HG03378 (cell line): ENCODE measurements at regions not wholly inside any gene's neighbourhood (a gene's known extent, or its start where the extent isn't known, plus 50 kb on each side); places are given as distances from the start of the nearest gene placed in this dataset.
"Not testable (repeated sequence)": the region's sequence is repeated elsewhere in the genome, so short reads cannot be mapped to it uniquely, and the experiment has no call there.

ENCODE experiments used
- ATAC-seq: cut with Tn5 transposase; IDR thresholded peaks from one replicate; pipeline ENCODE4 v1.9.1; 2021; ENCODE audit warnings: mild to moderate bottlenecking, moderate library complexity; ENCODE audit not compliant: unreplicated experiment

- no peak for ATAC-seq
These were observed 443.1 kb upstream of the FMR1 start for GRCh38 chrX:147468600-147468999.

- ATAC-seq = no peak
These were observed 435.7 kb upstream of the FMR1 start for GRCh38 chrX:147476008-147476407.

DNA sequence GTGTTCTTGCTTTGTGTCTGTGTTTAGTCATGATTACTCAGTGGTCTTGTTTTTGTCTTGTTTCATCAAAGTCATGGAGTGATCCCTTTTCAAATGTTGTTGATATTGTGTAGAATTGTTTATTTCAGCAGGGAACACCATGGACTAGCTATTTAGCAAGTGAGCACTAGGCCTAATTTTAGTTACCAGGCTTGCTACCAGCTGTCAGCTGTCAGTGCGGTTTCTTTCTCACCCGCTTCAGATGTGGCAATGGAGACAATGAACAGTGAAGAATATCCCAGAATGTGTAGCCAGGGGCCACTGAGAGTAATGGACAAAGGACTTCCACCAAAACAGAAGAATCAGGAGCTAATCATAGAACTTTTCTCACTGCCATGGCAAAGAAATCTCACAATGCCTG is 432.8 kb upstream of the FMR1 start:
- ATAC-seq = no peak

- ATAC-seq = no peak
These were observed 426.5 kb upstream of the FMR1 start for GRCh38 chrX:147485207-147485606.

DNA sequence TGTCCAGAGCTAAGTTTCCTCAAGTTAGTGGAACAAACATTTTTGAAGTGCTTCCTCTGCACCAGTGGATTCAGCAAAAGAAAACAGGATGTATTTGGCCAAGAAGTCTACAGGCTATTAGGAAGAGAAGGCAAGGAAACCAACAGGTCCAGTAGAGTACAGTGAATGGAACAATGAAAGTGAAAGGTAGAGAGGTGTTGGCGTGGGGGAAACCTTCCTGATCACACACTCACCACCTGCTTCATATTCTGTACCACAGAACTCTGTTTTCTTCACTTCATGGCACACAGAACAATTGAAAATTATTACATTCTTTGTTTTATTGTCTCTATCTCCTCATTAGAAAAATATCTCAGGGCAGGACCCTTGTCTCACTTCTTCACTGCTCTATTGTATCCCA is 417.4 kb upstream of the FMR1 start:
- ATAC-seq = no peak

DNA sequence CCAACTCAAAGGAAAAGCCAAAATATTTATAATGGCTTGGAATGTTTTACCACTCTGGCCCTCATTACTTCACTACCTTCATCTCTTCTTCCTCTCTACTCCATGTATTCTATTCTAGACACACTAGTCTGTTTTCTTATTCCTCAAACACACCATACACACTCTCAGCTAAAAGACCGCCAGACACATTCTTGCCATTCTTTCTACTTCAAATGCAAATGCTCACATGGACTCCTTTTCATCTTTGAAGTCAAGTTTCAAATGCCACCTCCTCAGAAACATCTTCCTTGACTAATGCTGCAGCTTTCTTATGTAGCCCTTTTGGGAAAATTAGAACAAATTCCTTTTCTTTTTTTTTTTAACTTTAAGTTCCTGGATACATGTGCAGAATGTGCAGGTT is 412.9 kb upstream of the FMR1 start:
- ATAC-seq = no peak

DNA sequence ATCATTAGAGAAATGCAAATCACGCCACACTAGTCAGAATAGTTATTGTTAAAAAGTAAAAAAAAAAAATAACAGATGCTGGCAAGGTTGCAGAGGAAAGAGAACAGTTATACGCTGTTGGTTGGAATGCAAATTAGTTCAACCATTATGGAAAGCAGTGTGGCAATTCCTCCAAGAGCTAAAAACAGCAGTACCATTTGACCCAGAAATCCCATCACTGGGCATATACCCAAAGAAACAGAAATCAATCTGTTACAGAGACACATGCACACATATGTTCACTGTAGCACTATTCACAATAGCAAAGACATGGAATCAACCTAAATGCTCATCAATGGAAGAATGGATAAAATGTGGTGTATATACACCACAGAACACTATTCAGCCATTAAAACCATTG is 388.7 kb upstream of the FMR1 start:
- ATAC-seq = no peak

- no peak for ATAC-seq
These were observed 378.3 kb upstream of the FMR1 start for GRCh38 chrX:147533426-147533825.

DNA sequence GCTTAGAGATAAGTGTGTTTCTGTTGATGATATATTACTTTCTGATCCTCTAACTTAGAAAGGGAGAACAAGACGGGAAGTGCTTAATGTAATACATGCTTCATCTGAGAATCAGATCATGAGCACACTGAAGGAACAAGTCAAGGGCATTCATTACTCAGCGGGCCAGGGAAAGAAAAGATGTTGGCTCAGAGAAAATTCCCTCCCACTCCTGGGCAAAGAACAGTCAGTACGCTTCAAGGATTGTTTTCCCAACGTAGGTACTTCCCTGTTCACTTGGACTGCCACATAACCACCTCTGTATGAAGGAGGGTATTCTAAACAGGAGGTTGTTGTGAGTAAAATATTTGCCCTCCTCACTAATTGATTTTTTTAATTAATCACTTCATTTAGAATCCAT is 374.5 kb upstream of the FMR1 start:
- no peak for ATAC-seq

DNA sequence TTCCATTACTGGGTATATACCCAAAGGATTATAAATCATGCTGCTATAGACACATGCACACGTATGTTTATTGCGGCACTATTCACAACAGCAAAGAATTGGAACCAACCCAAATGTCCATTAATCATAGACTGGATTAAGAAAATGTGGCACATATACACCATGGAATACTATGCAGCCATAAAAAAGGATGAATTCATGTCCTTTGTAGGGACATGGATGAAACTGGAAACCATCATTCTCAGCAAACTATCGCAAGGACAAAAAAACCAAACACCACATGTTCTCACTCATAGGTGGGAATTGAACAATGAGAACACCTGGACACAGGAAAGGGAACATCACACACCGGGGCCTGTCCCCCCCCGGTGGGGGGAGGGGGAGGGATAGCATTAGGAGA is 363.7 kb upstream of the FMR1 start:
- not testable (repeated sequence) for ATAC-seq

DNA sequence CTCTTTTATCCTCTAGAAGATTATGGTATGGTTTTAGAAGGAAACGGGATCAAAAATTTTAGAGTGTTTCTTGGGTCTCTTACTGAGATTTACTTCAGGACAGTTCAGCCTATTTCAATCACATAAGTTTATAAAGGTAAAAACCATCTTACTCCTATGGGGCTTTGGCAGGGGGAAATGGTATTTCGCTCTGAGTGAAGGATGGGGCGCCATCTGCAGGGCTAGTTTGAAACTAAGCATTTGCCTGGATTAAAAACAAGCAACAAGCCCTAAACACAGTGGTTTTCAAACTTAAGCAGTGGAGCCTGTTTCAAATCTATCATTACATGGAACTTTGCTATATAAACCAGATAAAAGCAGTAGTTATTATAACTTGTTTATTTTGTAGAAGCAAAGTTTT is 361.5 kb upstream of the FMR1 start:
- no peak for ATAC-seq

GRCh38 chrX:147559191-147559590 is 352.5 kb upstream of the FMR1 start:
- no peak for ATAC-seq

GRCh38 chrX:147565237-147565636 is 346.5 kb upstream of the FMR1 start:
- no peak for ATAC-seq

- ATAC-seq = no peak
These were observed 341.2 kb upstream of the FMR1 start for GRCh38 chrX:147570483-147570882.

DNA sequence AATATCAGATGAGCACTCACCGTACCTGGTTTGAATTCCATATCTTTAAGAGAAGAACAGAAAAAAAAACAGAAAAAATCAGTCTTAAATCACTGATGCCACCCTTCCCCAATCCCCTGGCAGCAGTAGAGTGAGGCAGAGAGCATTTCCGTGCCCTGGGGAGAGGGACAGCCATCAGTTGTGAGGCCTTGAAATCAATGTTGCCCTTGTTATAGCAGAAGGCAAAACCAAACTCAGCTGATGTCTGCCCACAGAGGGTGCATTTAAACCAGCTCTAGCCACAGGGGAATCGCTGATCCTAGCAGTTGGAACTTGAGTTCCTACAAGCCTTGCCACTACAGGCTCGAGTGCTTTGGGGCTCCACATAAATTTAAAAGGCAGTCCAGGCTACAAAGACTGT is 338.5 kb upstream of the FMR1 start:
- no peak for ATAC-seq

DNA sequence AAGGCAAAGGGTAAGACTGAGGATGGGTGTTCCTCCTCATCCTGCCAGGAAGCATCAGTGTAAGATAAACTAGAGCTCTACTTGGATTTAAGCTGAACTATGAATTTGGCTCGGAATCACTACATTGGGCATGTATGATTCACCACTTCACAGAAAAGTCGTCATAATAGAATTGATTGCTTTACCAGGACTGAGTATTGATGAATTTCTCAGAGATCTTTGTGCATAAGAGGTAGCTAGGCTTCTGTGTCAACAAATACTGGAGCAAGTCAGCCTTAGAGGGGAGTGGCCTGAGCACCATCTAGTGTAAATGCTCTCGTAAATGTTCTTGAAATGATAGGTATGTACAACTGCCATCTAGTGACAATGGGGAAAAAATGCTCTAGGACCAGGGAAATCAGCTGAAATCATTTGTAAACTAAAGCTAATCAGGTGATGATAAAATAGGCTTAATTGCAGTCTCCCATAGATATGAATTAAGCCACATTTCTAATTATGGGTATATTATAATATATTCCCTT is 309.5 kb upstream of the FMR1 start:
- ATAC-seq = no peak

- ATAC-seq = no peak
These were observed 285.1 kb upstream of the FMR1 start for GRCh38 chrX:147626605-147627004.

- ATAC-seq = no peak
These were observed 276.5 kb upstream of the FMR1 start for GRCh38 chrX:147635186-147635585.

- no peak for ATAC-seq
These were observed 274.5 kb upstream of the FMR1 start for GRCh38 chrX:147637190-147637589.

DNA sequence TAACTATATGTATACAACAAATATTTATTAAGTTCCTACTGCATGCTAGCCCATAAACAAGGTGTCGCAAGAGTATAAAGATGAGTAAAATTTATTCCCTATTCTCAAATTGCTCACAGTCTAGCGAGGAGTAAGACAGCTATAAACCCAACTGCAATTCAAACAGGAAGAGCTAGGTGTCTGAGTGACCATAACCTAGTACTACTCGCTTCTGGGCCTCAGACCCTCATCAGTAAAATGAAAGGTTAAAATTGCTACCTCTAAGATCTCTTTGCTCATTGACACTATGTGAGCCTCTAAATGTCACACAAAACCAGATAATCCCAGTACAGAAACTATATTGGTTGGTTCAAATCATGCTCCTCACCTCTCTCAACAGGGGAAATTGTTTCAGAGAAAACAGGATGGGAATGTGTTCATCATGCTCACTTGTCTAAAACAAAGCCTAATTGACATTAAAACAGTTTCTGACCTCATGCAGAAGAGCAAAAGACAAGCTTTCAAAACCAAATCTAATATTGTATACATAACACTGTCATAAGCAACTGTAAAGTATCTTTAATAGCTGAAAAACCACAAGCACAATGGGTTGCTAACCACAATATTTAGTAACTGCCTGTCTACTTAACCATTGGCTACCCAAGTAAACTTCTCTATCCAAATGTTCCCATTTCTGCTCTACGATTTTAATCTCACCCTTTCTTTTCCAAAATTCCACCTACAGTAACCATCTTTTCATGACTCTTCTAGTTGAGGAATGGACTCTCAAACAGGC is 264.6 kb upstream of the FMR1 start:
- no peak for ATAC-seq

DNA sequence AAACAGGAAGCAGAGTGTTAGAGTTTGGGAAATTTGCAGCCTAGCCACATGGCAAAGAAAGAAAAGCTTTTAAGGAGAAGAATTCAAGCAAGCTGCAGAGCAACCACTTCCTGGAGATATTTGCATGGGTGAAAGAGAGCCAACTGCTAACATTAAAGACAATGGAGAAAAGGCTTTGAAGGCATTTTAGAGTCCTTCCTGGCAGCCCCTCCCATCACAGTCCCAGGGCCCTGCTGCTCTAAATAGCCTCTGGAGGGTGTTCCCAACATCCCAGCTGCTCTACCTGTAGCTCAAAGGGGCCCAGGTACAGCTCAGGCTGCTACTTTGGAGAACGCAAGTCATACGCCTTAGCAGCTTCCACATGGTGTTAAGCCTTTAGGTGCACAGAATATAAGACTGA is 235.9 kb upstream of the FMR1 start:
- ATAC-seq = no peak

DNA sequence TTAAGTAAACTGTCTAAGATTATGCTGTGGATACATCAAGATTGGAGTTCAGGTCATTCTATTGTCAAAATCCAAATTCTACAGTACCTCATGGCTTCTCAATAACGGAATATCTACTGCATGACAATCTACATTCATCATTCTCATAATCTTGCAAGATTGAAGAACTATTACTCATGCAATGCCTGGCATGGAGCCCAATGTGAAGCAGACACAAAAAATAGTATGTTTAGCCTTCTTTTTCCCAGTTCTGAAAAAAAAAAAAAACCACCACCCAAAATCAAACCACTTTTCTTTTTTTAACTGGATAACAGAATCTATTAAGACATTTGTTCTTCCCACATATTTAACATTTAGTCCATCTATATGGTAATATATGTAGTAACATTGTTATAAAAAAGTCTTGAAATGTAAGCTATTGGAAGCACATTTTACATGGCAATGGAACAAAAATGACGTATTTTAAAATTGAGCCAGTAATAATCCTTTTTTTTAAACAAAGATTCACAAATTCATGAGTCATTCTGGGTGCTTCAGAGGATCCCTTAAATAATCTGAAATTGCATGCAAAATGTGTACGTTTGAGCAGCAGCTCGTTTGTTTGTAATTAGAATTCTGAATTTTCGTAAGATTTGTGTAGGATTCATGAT is 232.2 kb upstream of the FMR1 start:
- ATAC-seq = no peak

DNA sequence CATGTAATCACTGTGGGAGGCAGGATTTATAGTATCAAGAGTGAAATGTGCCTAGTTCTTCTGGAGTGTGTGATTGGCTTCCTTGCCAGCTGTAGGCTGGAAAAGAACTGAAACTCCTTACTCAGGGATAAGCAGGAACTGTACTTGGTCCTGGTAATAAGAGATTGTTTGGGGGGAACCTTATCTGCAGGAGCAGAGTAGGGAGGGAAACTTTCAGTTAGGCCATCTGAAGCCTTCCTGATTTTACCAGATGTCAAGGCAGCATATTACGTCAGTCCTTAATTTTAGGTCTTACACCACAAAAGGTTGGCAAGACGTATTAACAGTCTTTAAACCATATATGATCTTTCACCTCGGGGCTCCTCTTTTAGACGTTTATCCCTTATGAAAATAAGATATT is 231.5 kb upstream of the FMR1 start:
- ATAC-seq = no peak
